Activated naive CD4-positive, alpha-beta T cell treated with anti-CD3 and anti-CD28 coated beads, Interleukin-2, amount 50 U/mL, for 24 hours (primary cell): ENCODE measurements at regions not wholly inside any gene's neighbourhood (a gene's known extent, or its start where the extent isn't known, plus 50 kb on each side); places are given as distances from the start of the nearest gene placed in this dataset.

Experiments
- H3K27ac Mint-ChIP-seq: one replicate; pipeline ENCODE4 v1.8.0; 2021; ENCODE audit warnings: mild to moderate bottlenecking, mixed read lengths
- H3K27me3 Mint-ChIP-seq: one replicate; pipeline ENCODE4 v1.8.0; 2021; ENCODE audit warnings: mixed read lengths
- H3K36me3 Mint-ChIP-seq: one replicate; pipeline ENCODE4 v1.8.0; 2021; ENCODE audit warnings: mixed read lengths
- H3K4me1 Mint-ChIP-seq: one replicate; pipeline ENCODE4 v1.8.0; 2021; ENCODE audit warnings: mixed read lengths
- H3K4me3 Mint-ChIP-seq: one replicate; pipeline ENCODE4 v1.8.0; 2021; ENCODE audit warnings: mild to moderate bottlenecking, mixed read lengths
- H3K9me3 Mint-ChIP-seq: one replicate; pipeline ENCODE4 v1.8.0; 2021; ENCODE audit warnings: mixed read lengths

DNA sequence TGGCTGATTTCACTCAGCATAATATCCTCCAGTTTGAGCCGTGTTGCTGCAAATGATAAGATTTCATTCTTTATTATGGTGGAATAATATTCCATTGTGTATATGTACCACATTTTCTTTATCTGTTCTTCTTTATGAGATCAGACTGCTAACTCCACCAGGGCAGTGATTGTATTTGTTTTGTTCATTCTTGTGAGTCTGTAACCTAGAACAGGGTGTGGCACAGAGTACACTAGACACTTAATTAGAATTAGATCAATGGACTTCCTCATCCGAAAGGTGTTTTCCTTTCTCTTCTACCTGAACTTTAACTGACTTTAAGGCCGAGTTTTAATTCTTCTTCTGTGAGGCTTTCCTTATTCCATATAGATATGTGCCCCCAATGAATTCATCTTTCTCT lies 551.0 kb downstream of the SNAPC1 start:
- Mint-ChIP-seq H3K27me3 (no peaks in the 10 kb centered on the region), H3K9me3 (no peaks in the 10 kb centered on the region), H3K36me3 (no peaks in the 10 kb centered on the region), H3K27ac (no peak overlapping the region), H3K4me1 (no peaks in the 10 kb centered on the region), H3K4me3 (no peak overlapping the region)

DNA sequence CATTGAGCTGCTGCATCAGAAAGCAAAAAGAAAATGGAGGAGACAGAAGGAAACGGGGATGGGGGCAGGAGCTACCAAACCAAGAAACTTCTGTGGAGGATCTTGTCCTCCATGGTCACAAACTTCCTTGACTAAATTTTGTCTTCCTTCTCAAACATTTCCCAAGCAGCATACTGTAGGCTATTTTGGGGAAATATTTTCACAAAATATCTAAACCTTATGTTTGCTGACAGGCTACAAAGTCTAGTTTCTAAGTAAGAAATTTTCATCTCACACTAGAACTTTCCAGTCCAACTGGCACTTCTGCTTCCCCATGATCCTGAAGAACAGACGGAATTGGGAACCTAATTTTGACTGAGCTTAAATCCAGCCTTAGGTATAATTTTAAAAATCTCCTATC lies 552.0 kb downstream of the SNAPC1 start:
- no peaks in the 10 kb centered on the region for H3K36me3 Mint-ChIP-seq

GRCh38 chr14:62314871-62315270 lies 552.7 kb downstream of the SNAPC1 start:
- no peaks in the 10 kb centered on the region for H3K9me3 Mint-ChIP-seq
- no peak overlapping the region for H3K27ac Mint-ChIP-seq
- H3K4me1 Mint-ChIP-seq = no peaks in the 10 kb centered on the region
- no peaks in the 10 kb centered on the region for H3K27me3 Mint-ChIP-seq
- H3K36me3 Mint-ChIP-seq = no peaks in the 10 kb centered on the region
- no peak overlapping the region for H3K4me3 Mint-ChIP-seq

More for the DNA sequence above, 552.0 kb downstream of the SNAPC1 start:
- H3K27ac Mint-ChIP-seq = no peak overlapping the region
- no peaks in the 10 kb centered on the region for H3K4me1 Mint-ChIP-seq
- H3K27me3 Mint-ChIP-seq = no peaks in the 10 kb centered on the region
- no peak overlapping the region for H3K4me3 Mint-ChIP-seq
- H3K9me3 Mint-ChIP-seq = no peaks in the 10 kb centered on the region

GRCh38 chr14:62315631-62316030 lies 553.4 kb downstream of the SNAPC1 start:
- Mint-ChIP-seq H3K4me3 (no peak overlapping the region), H3K27me3 (no peaks in the 10 kb centered on the region), H3K27ac (no peak overlapping the region), H3K4me1 (no peaks in the 10 kb centered on the region), H3K36me3 (no peaks in the 10 kb centered on the region), H3K9me3 (no peaks in the 10 kb centered on the region)

GRCh38 chr14:62322216-62322615 lies 560.0 kb downstream of the SNAPC1 start:
- no peak overlapping the region for H3K27ac Mint-ChIP-seq
- H3K4me1 Mint-ChIP-seq = no peaks in the 10 kb centered on the region
- no peaks in the 10 kb centered on the region for H3K36me3 Mint-ChIP-seq
- H3K4me3 Mint-ChIP-seq = no peak overlapping the region
- H3K9me3 Mint-ChIP-seq = peaks cover 7% of the 10 kb centered on the region
- H3K27me3 Mint-ChIP-seq = peaks cover 2% of the 10 kb centered on the region

DNA sequence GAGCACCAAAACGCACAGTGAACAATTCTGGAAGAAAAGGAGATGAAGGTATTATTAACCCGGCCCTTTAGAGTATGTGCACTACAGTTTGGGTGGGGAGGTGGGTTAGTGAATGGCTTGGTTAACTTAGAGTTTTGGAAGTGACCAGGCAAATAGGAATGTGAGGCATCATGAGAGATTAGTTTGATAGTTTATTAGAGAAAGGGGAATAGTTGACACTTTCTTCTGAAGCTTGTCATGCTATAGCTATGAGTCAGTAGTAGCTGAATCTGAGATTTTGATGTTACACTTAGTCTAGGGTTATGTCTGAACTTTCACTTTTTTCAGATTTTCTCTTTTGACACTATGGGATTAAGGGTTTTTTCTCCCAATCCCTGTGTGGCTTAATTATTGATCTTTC lies 567.2 kb downstream of the SNAPC1 start:
- Mint-ChIP-seq H3K4me1 (no peaks in the 10 kb centered on the region), H3K9me3 (peaks cover 10% of the 10 kb centered on the region), H3K27ac (no peak overlapping the region), H3K27me3 (peaks cover 2% of the 10 kb centered on the region), H3K36me3 (no peaks in the 10 kb centered on the region), H3K4me3 (no peak overlapping the region)

DNA sequence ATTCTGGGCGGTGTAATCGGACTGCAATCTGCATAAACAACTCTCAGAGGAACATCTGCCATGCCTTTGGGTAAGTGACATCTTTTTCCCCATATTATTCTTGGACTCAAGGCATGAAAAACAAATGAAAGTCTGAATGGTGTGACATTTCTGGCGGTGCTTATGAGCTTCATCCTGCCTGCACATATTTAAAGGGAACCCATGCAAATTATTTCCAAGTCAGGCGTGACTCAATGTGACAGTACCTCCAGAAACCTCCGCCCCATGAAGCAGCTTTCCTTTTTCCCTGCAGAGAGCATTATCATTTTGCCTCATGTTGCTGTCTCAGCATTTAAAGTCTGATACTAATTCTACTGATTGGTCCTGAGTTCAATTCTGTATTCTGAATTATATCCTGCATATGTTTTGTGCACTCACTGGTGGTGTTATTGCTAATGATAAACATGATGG lies 585.4 kb downstream of the SNAPC1 start:
- Mint-ChIP-seq H3K9me3 (no peaks in the 10 kb centered on the region), H3K27me3 (no peaks in the 10 kb centered on the region), H3K4me3 (no peak overlapping the region)

GRCh38 chr14:62357362-62357761 lies 595.1 kb downstream of the SNAPC1 start:
- H3K9me3 Mint-ChIP-seq = peaks cover 33% of the 10 kb centered on the region
- no peaks in the 10 kb centered on the region for H3K36me3 Mint-ChIP-seq
- H3K4me1 Mint-ChIP-seq = no peaks in the 10 kb centered on the region
- no peak overlapping the region for H3K27ac Mint-ChIP-seq
- H3K27me3 Mint-ChIP-seq = peaks cover 1% of the 10 kb centered on the region
- H3K4me3 Mint-ChIP-seq = no peak overlapping the region

More for the DNA sequence above, 585.4 kb downstream of the SNAPC1 start:
- Mint-ChIP-seq H3K27ac (no peak overlapping the region), H3K36me3 (no peaks in the 10 kb centered on the region), H3K4me1 (no peaks in the 10 kb centered on the region)

DNA sequence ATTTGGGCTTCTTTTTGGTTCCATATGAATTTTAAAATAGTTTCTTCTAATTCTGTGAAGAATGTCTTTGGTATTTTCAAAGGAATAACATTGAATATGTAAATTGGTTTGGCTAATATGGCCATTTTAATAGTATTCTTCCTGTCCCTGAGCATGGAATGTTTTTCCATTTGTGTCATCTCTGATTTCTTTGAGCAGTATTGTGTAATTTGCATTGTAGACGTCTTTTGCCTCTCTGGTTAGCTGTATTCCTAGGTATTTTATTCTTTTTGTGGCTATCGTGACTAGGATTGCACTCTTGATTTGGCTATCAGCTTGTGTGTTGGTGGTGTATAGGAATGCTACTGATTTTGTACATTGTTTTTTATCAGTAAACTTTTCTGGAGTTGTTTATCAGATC lies 601.9 kb downstream of the SNAPC1 start:
- no peaks in the 10 kb centered on the region for H3K36me3 Mint-ChIP-seq
- no peaks in the 10 kb centered on the region for H3K4me1 Mint-ChIP-seq
- H3K27me3 Mint-ChIP-seq = peaks cover 8% of the 10 kb centered on the region
- H3K4me3 Mint-ChIP-seq = no peak overlapping the region
- H3K9me3 Mint-ChIP-seq = peaks cover 8% of the 10 kb centered on the region
- no peak overlapping the region for H3K27ac Mint-ChIP-seq

- no peak overlapping the region for H3K4me3 Mint-ChIP-seq
- no peak overlapping the region for H3K27ac Mint-ChIP-seq
- H3K9me3 Mint-ChIP-seq = peaks cover 8% of the 10 kb centered on the region
- peaks cover 8% of the 10 kb centered on the region for H3K27me3 Mint-ChIP-seq
- no peaks in the 10 kb centered on the region for H3K4me1 Mint-ChIP-seq
- no peaks in the 10 kb centered on the region for H3K36me3 Mint-ChIP-seq
Measured at GRCh38 chr14:62364800-62365280, 602.6 kb downstream of the SNAPC1 start.

DNA sequence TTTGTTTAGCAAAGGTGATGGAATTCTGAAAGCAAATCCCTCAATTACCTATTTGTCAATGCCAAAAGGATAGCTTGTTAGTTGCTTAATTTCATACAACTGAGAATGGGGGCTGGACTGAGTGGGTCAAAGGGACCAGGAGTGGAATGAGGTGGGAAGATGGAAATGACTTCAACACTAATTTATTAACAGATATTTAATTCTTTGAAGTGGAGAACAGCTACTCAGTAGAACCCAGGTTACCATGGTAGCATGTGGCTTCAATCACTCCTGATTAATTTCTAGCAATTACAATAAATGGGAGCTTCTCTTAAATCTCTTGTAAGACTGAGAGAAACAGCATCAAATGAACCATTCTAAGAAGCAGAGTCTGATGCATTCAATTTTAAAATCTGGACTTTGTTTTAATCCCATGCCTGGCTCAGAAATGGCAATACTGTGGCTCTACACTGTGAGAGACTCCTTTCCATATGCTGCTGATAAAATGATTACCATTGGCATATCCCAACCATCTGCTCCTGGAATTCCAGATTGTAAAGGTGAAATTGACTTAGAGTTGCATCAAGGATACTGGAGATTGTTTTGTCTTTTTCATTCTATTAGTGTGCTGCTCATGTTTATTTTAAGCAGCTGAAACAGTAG lies 607.8 kb downstream of the SNAPC1 start:
- Mint-ChIP-seq H3K36me3 (no peaks in the 10 kb centered on the region), H3K9me3 (peaks cover 5% of the 10 kb centered on the region), H3K27ac (no peak overlapping the region), H3K27me3 (peaks cover 7% of the 10 kb centered on the region), H3K4me3 (no peak overlapping the region), H3K4me1 (no peaks in the 10 kb centered on the region)

- H3K27ac Mint-ChIP-seq = no peak overlapping the region
- H3K4me3 Mint-ChIP-seq = no peak overlapping the region
- no peaks in the 10 kb centered on the region for H3K4me1 Mint-ChIP-seq
- H3K27me3 Mint-ChIP-seq = no peaks in the 10 kb centered on the region
- H3K36me3 Mint-ChIP-seq = peaks cover 2% of the 10 kb centered on the region
- peaks cover 7% of the 10 kb centered on the region for H3K9me3 Mint-ChIP-seq
Measured at GRCh38 chr14:62373944-62374343, 611.7 kb downstream of the SNAPC1 start.

- Mint-ChIP-seq H3K9me3 (peaks cover 7% of the 10 kb centered on the region), H3K4me1 (no peaks in the 10 kb centered on the region), H3K27me3 (no peaks in the 10 kb centered on the region), H3K36me3 (peaks cover 2% of the 10 kb centered on the region), H3K27ac (no peak overlapping the region), H3K4me3 (no peak overlapping the region)
Measured at GRCh38 chr14:62378057-62378456, 615.8 kb downstream of the SNAPC1 start.

- no peaks in the 10 kb centered on the region for H3K27me3 Mint-ChIP-seq
- no peak overlapping the region for H3K4me3 Mint-ChIP-seq
- H3K27ac Mint-ChIP-seq = no peak overlapping the region
- H3K4me1 Mint-ChIP-seq = no peaks in the 10 kb centered on the region
- H3K9me3 Mint-ChIP-seq = peaks cover 7% of the 10 kb centered on the region
- peaks cover 2% of the 10 kb centered on the region for H3K36me3 Mint-ChIP-seq
Measured at GRCh38 chr14:62381311-62382070, 619.3 kb downstream of the SNAPC1 start.

GRCh38 chr14:62409169-62409568 lies 636.1 kb downstream of the KCNH5 start:
- Mint-ChIP-seq H3K4me1 (no peaks in the 10 kb centered on the region), H3K27ac (no peak overlapping the region), H3K4me3 (no peak overlapping the region), H3K27me3 (no peaks in the 10 kb centered on the region), H3K9me3 (no peaks in the 10 kb centered on the region), H3K36me3 (no peaks in the 10 kb centered on the region)

GRCh38 chr14:62409626-62410300 lies 635.5 kb downstream of the KCNH5 start:
- Mint-ChIP-seq H3K9me3 (no peaks in the 10 kb centered on the region), H3K27ac (no peak overlapping the region), H3K4me3 (no peak overlapping the region), H3K27me3 (no peaks in the 10 kb centered on the region), H3K36me3 (no peaks in the 10 kb centered on the region), H3K4me1 (no peaks in the 10 kb centered on the region)
